Epidermal melanocyte (primary cell): ENCODE measurements at regions not wholly inside any gene's neighbourhood (a gene's known extent, or its start where the extent isn't known, plus 50 kb on each side); places are given as distances from the start of the nearest gene placed in this dataset.
"Not testable (repeated sequence)": the region's sequence is repeated elsewhere in the genome, so short reads cannot be mapped to it uniquely, and the experiment has no call there.

Experiments used
- DNase-seq: peaks from one replicate; pipeline ENCODE4 v3.0.0; 2011; ENCODE audit warnings: low spot score; ENCODE audit not compliant: insufficient read length

GRCh38 chr7:138220321-138220720, 144.1 kb downstream of the AKR1D1 start:
- not testable (repeated sequence) for DNase-seq

DNA sequence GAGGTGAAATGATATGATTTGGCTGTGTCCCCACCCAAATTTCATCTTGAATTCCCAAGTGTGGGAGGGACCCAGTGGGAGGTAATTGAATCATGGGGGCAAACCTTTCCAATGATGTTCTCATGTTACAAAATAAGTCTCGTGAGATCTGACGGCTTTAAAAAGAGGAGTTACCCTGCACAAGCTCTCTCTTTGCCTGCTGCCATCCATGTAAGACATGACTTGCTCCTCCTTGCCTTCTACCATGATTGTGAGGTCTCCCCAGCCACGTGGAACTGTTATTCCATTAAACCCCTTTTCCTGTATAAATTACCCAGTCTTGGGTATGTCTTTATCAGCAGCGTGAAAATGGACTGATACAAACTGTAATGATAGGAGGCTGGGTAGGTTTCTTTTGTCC, 145.1 kb downstream of the AKR1D1 start:
- DNase-seq = not testable (repeated sequence)

DNA sequence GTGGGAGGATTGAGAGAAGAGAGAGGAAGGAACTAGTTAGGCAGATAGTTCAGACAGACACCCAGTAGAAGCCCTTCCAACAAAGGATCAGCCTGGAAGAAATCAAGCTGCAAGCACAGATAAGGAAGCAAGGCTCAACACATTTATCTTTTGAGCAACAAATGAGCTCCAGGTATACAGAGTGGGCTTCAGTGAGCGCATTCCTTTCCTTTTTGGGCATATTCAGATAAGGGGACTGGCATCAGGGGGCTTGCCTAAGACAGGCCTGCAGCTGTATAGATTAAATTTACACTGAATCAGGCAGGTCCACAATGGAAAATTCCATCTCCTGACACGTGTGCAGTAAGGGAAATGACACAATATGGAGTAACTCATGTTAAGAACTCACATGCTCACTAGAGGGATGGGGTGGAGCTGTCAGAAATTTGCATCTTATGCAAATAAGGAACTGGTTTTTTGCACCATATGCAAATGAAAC, 147.2 kb downstream of the AKR1D1 start:
- no peak for DNase-seq

DNA sequence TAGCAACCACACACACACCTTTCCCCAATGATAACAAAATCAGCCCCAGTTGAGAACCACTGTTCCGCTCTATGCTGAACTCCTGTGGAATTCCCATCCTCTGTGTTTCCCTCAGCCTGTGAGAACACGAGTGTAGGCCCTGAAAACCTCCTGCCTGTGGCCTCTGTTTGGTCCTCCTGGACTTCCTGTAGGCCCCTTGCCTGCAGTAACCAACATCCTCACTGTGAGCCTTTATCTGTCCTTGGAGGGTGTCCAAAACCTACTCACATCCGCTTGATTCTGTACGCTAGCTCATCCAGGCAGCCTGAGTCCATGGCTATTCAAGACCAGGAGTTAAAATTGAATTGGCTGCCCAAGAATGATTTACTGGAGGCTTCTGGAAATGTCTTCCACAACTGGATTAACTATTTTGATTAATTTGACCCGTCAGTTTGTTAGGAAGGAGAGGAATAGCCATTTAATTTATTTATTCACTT, 149.8 kb downstream of the AKR1D1 start:
- no peak for DNase-seq

DNA sequence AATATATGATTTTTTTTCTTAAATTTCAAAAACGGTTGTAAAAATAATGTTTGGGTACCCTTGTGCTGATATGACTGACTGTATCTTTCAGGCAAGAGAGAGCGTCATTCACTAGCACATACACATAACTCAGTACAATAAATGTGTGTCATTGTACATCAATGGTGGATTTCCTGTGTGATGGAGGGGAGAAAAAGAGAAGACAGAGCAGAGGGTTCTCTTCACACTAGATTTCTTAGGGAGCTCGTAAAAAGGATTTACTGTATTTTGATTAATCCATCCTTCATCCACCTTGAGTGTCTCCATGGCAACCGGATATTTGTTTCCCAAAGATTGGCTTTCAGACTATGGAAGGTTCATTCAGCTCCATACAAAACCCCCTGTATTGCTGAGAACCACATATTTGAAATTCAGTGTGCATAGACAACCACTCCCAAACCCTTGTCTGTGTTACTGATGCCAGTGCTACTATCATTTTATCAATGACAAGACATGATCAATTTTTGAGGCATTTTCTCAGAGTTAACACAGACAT, 150.6 kb downstream of the AKR1D1 start:
- no peak for DNase-seq

DNA sequence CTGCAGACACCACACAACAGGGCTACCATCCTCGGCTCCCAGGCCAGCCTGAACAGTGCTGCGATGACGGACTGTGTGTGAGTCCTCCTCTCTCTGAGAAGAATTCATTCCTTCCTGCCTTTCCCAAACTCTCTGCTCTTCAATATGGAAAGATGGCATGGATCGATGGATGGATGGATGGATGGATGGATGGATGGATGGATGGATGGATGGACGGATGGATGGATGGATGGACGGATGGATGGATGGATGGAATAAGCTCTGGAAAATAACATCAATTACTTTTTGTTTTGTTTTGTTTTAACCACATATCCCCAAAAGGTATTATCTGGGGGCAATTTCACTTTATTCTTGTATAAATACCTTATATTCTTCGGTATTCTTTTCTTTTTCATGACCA, 151.9 kb downstream of the AKR1D1 start:
- DNase-seq = no peak

DNA sequence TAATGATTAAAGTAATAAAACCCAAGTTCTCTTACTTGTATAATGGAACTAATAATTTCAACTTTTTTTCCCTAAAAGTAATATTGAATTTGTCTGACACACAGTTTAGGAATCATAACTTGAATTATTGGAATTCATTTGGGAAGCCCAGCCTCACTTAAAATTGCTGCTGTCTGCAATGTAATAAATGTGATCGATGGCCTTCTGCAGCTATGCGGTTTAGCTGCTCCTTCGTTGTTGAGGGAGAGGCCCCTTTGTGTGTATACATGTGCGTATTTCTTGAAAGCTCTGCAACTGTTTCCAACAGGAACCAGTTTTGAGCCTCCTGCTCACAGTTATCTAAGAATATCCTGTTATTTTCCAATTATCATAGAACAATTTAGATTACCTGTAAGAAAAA, 152.5 kb downstream of the AKR1D1 start:
- no peak for DNase-seq

GRCh38 chr7:138233189-138233588, 156.9 kb downstream of the AKR1D1 start:
- no peak for DNase-seq

DNA sequence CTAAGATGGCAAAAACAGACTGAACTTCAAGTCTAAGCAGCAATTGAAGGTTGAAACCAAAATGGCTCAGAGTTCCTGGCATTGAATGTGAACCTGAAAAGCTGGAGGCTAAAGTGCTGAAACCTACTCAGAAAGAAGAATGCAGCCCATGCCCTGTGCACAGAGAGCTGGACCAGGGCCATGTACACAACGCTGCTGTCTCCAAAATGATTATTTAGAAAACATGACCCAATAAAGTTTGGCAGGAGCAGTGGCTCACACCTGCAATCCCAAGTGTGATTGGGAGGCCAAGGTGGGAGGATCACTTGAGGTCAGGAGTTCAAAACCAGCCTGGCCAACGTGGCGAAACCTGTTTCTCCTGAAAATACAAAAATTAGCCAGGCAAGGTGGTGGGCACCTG, 158.9 kb downstream of the AKR1D1 start:
- no peak for DNase-seq

- no peak for DNase-seq
Observed at GRCh38 chr7:138237995-138238394, 161.7 kb downstream of the AKR1D1 start.

- DNase-seq = no peak
Observed at GRCh38 chr7:138238734-138239659, 162.7 kb downstream of the AKR1D1 start.

DNA sequence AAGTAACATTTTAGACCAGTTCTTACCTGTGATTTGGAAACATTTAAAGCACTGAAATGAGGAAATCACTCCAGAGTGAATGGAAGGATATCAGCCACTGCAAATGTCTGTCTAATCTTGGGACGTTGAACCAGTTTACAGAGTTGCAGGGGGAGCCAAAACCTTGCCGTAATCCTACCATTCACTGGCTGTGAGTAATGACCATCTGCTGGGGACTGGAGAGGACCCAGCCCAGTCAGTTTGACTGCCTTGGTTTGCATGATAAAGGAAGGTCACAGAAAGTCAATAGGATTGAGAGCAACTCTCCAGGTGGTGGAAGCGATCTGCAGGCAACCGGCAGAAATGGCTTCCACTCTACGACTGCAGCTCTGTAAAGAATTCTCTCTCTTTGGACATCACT, 167.2 kb downstream of the AKR1D1 start:
- DNase-seq = no peak

DNA sequence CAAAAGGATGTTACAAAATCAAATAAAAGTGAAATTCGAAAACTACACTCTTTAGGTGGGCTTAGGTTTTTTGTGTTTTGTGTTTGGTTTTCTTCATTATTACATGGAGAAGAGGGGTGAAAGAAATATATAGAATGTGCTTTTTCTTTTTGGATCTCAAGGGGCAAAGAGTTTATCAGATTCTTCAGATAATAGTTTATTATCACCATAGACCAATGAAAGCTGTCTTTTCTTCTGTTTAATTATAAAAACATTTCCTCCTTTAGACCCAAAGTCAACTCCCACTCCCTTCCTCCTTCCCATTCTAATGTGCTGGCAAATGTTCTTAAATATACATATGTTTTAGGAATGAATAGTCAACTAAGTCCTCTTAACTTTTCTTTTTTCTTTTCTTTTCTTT, 167.6 kb downstream of the AKR1D1 start:
- no peak for DNase-seq

- DNase-seq = no peak
Observed at GRCh38 chr7:138244606-138245005, 168.3 kb downstream of the AKR1D1 start.

DNA sequence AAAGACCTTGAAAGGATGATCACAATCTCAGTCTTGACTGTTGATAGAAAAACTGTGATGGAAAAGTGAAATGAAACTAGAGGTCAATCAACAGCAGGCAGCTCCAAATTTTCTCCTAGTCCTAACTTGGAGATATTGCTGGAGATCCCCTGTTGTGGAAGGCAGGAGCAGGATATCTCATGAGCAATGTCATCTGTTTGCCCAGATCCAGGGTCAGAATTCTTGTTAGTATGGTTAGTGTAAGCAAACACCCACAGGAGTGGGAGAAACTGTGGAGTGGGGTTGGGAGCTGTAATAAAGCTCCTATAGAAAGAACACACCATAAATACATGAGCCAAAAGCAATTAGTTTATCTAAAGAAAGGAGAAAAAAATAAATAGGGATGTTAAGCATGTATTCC, 169.0 kb downstream of the AKR1D1 start:
- DNase-seq = no peak

DNA sequence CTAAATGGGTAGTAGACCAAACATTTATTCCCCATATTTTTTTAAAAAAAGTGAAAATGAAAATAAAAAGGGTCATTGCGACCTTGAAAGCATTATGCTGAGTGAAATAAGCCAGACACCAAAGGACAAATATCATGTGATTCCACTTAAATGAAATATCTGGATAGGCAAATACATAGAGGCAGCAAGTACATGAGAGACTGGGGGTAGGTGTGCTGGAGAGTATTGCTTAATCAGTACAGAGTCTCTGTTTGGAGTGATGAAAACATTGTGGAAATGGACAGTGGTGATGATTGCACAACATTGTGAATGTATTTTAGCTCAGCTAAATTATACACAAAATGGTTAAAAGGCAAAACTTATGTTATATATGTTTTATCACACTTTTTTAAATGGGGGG, 169.4 kb downstream of the AKR1D1 start:
- DNase-seq = no peak

DNA sequence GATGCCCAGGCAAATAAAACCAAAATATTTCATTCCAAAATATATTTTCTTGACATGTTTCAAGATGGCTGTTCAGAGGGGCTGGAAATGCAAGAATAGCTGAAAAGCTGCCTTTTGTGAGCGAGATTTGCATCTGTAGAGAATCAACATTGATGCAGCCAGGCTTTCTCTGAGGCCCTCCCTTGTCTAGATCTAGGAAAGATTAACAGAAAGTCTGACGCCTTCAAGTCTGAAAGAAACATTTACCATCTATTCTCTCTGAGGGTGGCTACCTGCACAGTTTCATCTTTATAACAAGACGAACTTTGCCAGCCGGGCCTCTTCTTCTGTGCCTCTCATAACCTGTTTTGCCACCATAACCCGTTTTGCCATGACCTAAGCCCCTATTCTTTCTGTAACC, 170.2 kb downstream of the AKR1D1 start:
- no peak for DNase-seq

- no peak for DNase-seq
Observed at GRCh38 chr7:138247081-138247480, 170.8 kb downstream of the AKR1D1 start.

GRCh38 chr7:138247568-138248333, 171.5 kb downstream of the AKR1D1 start:
- no peak for DNase-seq

DNA sequence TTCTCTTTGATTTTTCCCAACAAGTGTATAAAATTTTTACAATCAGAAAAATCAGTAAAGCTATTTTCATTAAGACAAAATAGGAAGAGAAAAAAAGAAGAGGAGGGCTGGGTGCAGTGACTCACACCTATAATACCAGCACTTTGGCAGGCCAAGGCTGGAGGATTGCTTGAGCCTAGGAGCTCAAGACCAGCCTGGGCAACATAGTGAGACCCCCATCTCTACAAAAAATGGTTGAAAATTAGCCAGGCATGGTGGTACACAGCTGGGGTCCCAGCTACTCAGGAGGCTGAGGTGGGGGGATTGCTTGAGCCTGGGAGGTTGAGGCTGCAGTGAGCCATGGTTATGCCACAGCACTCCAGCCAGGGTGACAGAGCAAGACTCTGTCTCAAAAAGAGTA, 172.3 kb downstream of the AKR1D1 start:
- DNase-seq = no peak

- no peak for DNase-seq
Observed at GRCh38 chr7:138249975-138250374, 173.7 kb downstream of the AKR1D1 start.

DNA sequence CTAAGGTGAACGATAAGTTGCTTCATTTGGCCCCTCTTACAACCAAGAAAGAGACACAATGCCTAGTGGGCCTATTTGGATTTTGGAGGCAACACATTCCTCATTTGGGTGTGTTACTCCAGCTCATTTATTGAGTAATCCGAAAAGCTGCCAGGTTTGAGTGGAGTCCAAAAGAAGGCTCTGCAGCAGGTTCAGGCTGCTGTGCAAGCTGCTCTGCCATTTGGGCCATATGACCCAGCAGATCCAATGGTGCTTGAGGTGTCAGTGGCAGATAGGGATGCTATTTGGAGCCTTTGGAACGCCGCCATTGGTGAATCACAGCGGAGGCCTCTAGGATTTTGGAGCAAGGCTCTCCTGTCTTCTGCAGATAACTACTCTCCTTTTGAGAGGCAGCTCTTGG, 176.4 kb downstream of the AKR1D1 start:
- DNase-seq = not testable (repeated sequence)
